Esophagus squamous epithelium (tissue), 4 donors: ENCODE measurements at regions not wholly inside any gene's neighbourhood (a gene's known extent, or its start where the extent isn't known, plus 50 kb on each side); places are given as distances from the start of the nearest gene placed in this dataset.

ENCODE experiments used
- CTCF ChIP-seq, 6 experiments: fragments of 450-650 bp in 4 of 6; fragments of 200-600 bp in 2 of 6; sonication (generic) in 2 of 6; IDR thresholded peaks; one replicate each; pipeline ENCODE4 v1.5.1; 2016 to 2019; ENCODE audit warnings: antibody characterized with exemption in 6 of 6, mild to moderate bottlenecking in 4 of 6, moderate library complexity in 4 of 6
- POLR2A ChIP-seq, 4 donors: fragments of 450-650 bp; IDR thresholded peaks; one replicate each; pipeline ENCODE4 v1.6.1; 2017; ENCODE audit warnings: antibody characterized with exemption in 4 of 4, mild to moderate bottlenecking in 4 of 4, moderate library complexity in 3 of 4

DNA sequence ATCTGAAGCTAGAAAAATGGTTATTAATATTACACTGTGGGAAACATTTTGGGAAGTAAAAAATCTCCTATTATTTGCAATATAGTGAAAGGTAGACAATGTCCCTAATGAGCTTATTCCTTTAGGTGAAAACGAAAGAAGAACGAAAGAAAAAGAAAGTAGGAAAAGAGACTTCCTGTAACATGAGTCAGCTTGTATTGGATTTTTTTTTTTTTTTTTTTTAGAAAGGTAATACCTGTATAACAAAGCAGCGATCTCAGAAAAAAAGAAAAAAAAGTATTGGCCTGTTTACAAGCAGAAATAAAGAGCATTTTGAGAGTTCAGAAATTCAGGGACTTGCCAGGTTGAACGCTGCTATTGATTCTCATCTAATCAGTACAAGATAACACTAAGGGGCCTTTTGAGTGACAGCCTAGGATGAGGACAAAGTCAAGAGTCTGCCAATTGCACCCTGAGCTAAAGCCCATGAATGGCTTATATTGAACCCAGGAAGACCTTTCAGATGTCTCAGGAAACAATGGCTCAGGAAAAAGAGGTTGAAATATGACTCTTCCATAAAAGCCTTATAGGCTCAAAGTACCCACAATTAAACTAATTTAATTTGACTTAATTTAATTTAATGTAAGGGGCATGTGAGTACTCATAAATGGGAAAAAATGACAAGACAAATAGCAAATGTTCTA lies 615.6 kb upstream of the CDH2 start:
- TF ChIP-seq CTCF (IDR thresholded peaks at IDR 0.05), result no peak
- no peak for TF ChIP-seq POLR2A (IDR thresholded peaks at IDR 0.05)
